ENCODE measurements at regions not wholly inside any gene's neighbourhood (a gene's known extent, or its start where the extent isn't known, plus 50 kb on each side); places are given as distances from the start of the nearest gene placed in this dataset.

GRCh38 chr4:114728426-114728825 is 129.8 kb downstream of the UGT8 start (continued):
- no peak for TF ChIP-seq CHD7 (IDR thresholded peaks at IDR 0.05; ENCODE audit: insufficient replicate concordance, low read length)
- TF ChIP-seq SP2 (IDR thresholded peaks at IDR 0.05; ENCODE audit: low read length): no peak
- TF ChIP-seq EZH2 (IDR thresholded peaks at IDR 0.05; ENCODE audit: low read depth, low read length, severe bottlenecking): no peak
- TF ChIP-seq POLR2AphosphoS5 (IDR thresholded peaks at IDR 0.05; ENCODE audit: low read depth, low read length): no peak
- TF ChIP-seq ATF2 (IDR thresholded peaks at IDR 0.05; ENCODE audit: low read length): no peak
- no peak for TF ChIP-seq RFX5 (IDR thresholded peaks at IDR 0.05; ENCODE audit: borderline replicate concordance, low read depth, low read length)
- no peak for TF ChIP-seq JUND (IDR thresholded peaks at IDR 0.05; ENCODE audit: low read length)
- TF ChIP-seq SP1 (IDR thresholded peaks at IDR 0.05; ENCODE audit: low read depth, low read length): no peak
- no peak for TF ChIP-seq NRF1 (IDR thresholded peaks at IDR 0.05; ENCODE audit: low read depth, low read length)
- no peak for TF ChIP-seq CBX8 (IDR thresholded peaks at IDR 0.05; ENCODE audit: borderline replicate concordance, low read depth, low read length)
